ENCODE measurements at regions not wholly inside any gene's neighbourhood (a gene's known extent, or its start where the extent isn't known, plus 50 kb on each side); places are given as distances from the start of the nearest gene placed in this dataset.

DNA sequence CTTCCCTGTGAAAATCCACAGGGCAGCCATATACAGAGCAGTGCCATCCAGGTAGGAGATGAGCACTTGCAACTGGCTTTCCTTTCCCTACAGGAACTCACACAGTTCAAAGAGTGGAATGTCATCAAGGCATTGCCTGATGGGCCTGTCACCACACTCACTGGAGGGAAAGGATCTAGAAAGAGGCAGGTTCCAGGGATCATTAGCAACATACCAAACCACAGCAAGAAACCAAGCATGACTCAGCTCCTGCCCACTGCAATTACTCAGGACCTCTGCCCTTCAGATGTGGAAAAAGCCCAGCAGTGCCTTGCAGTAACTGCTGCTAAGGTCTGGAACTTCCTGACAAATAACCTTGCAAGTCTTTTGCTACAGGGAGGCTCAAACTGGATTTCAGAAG lies 101.2 kb downstream of the ZNF674 start:
- Histone ChIP-seq H3K27me3 (ENCODE audit: insufficient read depth, low read length) (no peaks in the 10 kb centered on the region), H2BK12ac (ENCODE audit: insufficient read length, low read depth, low read length) (no peak overlapping the region), H3T11ph (ENCODE audit: low read length) (no peak overlapping the region), H3K14ac (ENCODE audit: insufficient read depth, low read length) (no peak overlapping the region), H3K4me1 (ENCODE audit: insufficient read depth, low read length) (no peaks in the 10 kb centered on the region), H2AK5ac (ENCODE audit: insufficient read length, low read length) (no peak overlapping the region), H2BK5ac (ENCODE audit: insufficient read length, low read length) (no peak overlapping the region), H3K23ac (ENCODE audit: insufficient read length, low read depth, low read length) (no peak overlapping the region), H2BK120ac (ENCODE audit: low read depth, low read length, poor library complexity, severe bottlenecking) (no peak overlapping the region), H4K20me1 (ENCODE audit: control insufficient read depth, insufficient read depth, insufficient read length) (no peaks in the 10 kb centered on the region), H4K91ac (ENCODE audit: insufficient read length, low read depth, low read length) (no peak overlapping the region), H3K9ac (ENCODE audit: extremely low read depth, insufficient read length, low read length) (no peak overlapping the region), H3K9me3 (ENCODE audit: control insufficient read depth, low read depth, low read length) (peaks cover 26% of the 10 kb centered on the region), H2BK20ac (ENCODE audit: low read depth, low read length, poor library complexity, severe bottlenecking) (no peak overlapping the region), H2AFZ (ENCODE audit: low read length) (no peak overlapping the region), H3K23me2 (ENCODE audit: insufficient read length, low read depth, low read length, poor library complexity, severe bottlenecking) (peaks cover 7% of the 10 kb centered on the region), H3K18ac (ENCODE audit: insufficient read length, low read depth, low read length) (no peak overlapping the region), H3K27ac (ENCODE audit: insufficient read length, low read depth, low read length) (no peak overlapping the region), H3K56ac (ENCODE audit: insufficient read length, low read depth, low read length) (no peak overlapping the region), H4K8ac (replicated peaks; ENCODE audit: insufficient read length, low read depth, low read length) (no peak overlapping the region), H3K4me2 (ENCODE audit: insufficient read depth, insufficient read length, low read length) (no peak overlapping the region), H2BK15ac (ENCODE audit: low read depth, low read length) (no peak overlapping the region), H4K5ac (ENCODE audit: insufficient read length, low read depth, low read length) (no peak overlapping the region), H3K79me1 (ENCODE audit: insufficient read depth, low read depth, low read length, poor library complexity, severe bottlenecking) (no peaks in the 10 kb centered on the region), H3K4ac (ENCODE audit: low read depth, low read length) (no peak overlapping the region), H3K79me2 (ENCODE audit: insufficient read depth, low read length) (no peaks in the 10 kb centered on the region)
- Mint-ChIP-seq H3K27me3 (ENCODE audit: low read depth) (no peaks in the 10 kb centered on the region; the same call in 1 of the 2 replicates), H3K4me3 (no peak overlapping the region), H3K36me3 (ENCODE audit: insufficient read depth in 1 of 3, low read depth in 3 of 3) (peaks cover 8 to 10% (median 9%) of the 10 kb centered on the region in 3 experiments), H3K4me1 (peaks cover 5% of the 10 kb centered on the region in 2 experiments; a peak in 1 of 4 replicates), H3K9me3 (peaks cover 73 to 79% of the 10 kb centered on the region in 2 experiments), H3K27ac (no peak overlapping the region)
- no peak for DNase-seq
- no peak for TF ChIP-seq CTCF (conservative IDR thresholded peaks at IDR 0.05)
